ENCODE measurements at regions not wholly inside any gene's neighbourhood (a gene's known extent, or its start where the extent isn't known, plus 50 kb on each side); places are given as distances from the start of the nearest gene placed in this dataset.
"Not testable (repeated sequence)": the region's sequence is repeated elsewhere in the genome, so short reads cannot be mapped to it uniquely, and the experiment has no call there.

GRCh38 chr14:31911160-31911559 lies 165.9 kb upstream of the ARHGAP5 start:
- DNase-seq (ENCODE audit: low read depth) = no peak

- no peak for DNase-seq (ENCODE audit: low read depth)
Measured at GRCh38 chr14:31913370-31913769, 163.7 kb upstream of the ARHGAP5 start.

GRCh38 chr14:31918289-31918688 lies 158.8 kb upstream of the ARHGAP5 start:
- not testable (repeated sequence) for DNase-seq (ENCODE audit: low read depth)

GRCh38 chr14:31920001-31920400 lies 157.1 kb upstream of the ARHGAP5 start:
- DNase-seq (ENCODE audit: low read depth) = no peak

GRCh38 chr14:31920989-31921650 lies 156.0 kb upstream of the ARHGAP5 start:
- DNase-seq (ENCODE audit: low read depth) = no peak

GRCh38 chr14:31921721-31922120 lies 155.4 kb upstream of the ARHGAP5 start:
- no peak for DNase-seq (ENCODE audit: low read depth)

GRCh38 chr14:31926123-31926522 lies 151.0 kb upstream of the ARHGAP5 start:
- DNase-seq (ENCODE audit: low read depth) = no peak

GRCh38 chr14:31926652-31927347 lies 150.3 kb upstream of the ARHGAP5 start:
- DNase-seq (ENCODE audit: low read depth) = no peak

- peak; percentile 67 for DNase-seq (ENCODE audit: low read depth)
Measured at GRCh38 chr14:31927348-31927832, 149.7 kb upstream of the ARHGAP5 start.

- DNase-seq (ENCODE audit: low read depth) = no peak
Measured at GRCh38 chr14:31930070-31930469, 147.0 kb upstream of the ARHGAP5 start.

- DNase-seq (ENCODE audit: low read depth) = peak; percentile 76
Measured at GRCh38 chr14:31930493-31931240, 146.4 kb upstream of the ARHGAP5 start.

GRCh38 chr14:31932675-31933074 lies 144.4 kb upstream of the ARHGAP5 start:
- no peak for DNase-seq (ENCODE audit: low read depth)

- DNase-seq (ENCODE audit: low read depth) = no peak
Measured at GRCh38 chr14:31933716-31934115, 143.4 kb upstream of the ARHGAP5 start.

- no peak for DNase-seq (ENCODE audit: low read depth)
Measured at GRCh38 chr14:31934767-31935266, 142.3 kb upstream of the ARHGAP5 start.

GRCh38 chr14:31935391-31935790 lies 141.7 kb upstream of the ARHGAP5 start:
- DNase-seq (ENCODE audit: low read depth) = no peak

- no peak for DNase-seq (ENCODE audit: low read depth)
Measured at GRCh38 chr14:31936115-31936514, 141.0 kb upstream of the ARHGAP5 start.

GRCh38 chr14:31937730-31938346 lies 139.3 kb upstream of the ARHGAP5 start:
- DNase-seq (ENCODE audit: low read depth) = peak; percentile 86

GRCh38 chr14:31939934-31940333 lies 137.2 kb upstream of the ARHGAP5 start:
- no peak for DNase-seq (ENCODE audit: low read depth)

GRCh38 chr14:31941487-31941886 lies 135.6 kb upstream of the ARHGAP5 start:
- no peak for DNase-seq (ENCODE audit: low read depth)

GRCh38 chr14:31942166-31942841 lies 134.8 kb upstream of the ARHGAP5 start:
- no peak for DNase-seq (ENCODE audit: low read depth)

- no peak for DNase-seq (ENCODE audit: low read depth)
Measured at GRCh38 chr14:31943217-31943799, 133.8 kb upstream of the ARHGAP5 start.
